ENCODE measurements at regions not wholly inside any gene's neighbourhood (a gene's known extent, or its start where the extent isn't known, plus 50 kb on each side); places are given as distances from the start of the nearest gene placed in this dataset.
A peak's percentile ranks its signal among the peaks of the same experiment; 100 is the strongest.
"Not testable (repeated sequence)": the region's sequence is repeated elsewhere in the genome, so short reads cannot be mapped to it uniquely, and the experiment has no call there.

DNA sequence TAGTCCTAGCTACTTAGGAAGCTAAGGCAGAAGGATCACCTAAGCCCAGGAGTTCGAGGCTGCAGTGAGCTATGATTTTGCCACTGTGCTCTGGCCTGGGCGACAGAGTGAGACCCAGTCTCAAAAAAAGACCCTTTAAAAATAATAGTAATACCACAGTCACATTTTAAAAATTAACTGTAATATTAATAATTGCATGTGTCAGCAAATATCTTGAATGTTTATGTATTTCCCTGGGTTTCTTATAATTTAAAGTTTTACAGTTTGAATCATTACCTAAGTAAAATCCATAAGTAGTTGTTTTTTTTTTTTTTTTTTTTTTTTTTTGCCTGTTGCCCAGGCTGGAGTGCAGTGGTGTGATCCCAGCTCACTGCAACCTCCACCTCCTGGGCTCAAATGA, 69.2 kb downstream of the LYZL2 start:
- no peak for DNase-seq

DNA sequence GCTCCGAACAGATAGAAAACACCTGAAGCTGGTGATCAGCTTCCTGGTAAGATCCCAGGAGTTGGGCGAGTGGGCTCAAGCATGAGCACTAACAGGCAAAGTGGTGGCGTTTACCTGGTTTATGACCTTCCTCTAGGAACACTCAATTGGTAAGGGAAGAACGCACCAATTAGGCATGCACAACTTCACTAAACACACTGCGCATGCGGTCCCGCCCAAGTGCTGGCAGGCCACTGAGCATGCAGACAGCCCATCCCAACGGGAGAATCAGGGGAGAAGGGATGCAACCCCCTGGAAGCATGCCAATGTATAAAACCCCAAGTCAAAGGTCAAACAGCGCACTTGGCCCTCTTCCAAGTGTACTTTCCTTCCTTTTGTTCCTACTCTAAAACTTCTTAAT, 70.4 kb downstream of the LYZL2 start:
- no peak for DNase-seq

DNA sequence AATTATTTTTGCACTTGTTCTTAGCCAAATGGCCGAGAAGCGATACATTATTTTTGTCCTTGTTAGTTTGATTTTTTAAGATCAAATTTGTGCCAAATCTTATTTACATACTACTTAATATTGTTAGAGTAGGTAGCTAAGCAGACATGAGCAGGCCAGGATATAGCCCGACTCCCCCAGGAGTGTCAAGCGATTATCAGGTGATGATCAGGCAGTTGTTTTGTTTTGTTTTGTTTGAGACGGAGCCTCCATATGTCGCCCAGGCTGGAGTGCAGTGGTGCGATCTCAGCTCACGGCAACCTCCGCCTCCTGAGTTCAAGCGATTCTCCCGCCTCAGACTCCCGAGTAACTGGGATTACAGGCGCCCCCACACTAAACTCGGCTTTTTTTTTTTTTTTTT, 71.1 kb downstream of the LYZL2 start:
- DNase-seq = no peak

DNA sequence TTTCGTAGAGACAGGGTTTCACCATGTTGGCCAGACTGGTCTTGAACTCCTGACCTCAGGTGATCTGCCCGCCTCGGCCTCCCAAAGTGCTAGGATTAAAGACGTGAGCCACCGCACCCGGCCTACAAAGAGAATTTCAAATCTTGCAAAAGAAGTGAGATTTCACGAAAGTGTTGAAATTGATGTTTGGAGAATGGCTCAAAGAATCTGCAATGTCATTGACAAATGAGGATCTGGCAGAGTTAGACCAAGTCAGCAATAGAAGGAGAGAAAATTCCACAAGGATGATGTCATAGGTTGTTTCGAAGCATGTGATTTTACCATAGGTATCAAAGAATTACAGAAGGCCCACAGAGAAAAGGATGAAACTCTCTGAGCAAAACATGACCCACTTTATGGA, 71.7 kb downstream of the LYZL2 start:
- DNase-seq = no peak

DNA sequence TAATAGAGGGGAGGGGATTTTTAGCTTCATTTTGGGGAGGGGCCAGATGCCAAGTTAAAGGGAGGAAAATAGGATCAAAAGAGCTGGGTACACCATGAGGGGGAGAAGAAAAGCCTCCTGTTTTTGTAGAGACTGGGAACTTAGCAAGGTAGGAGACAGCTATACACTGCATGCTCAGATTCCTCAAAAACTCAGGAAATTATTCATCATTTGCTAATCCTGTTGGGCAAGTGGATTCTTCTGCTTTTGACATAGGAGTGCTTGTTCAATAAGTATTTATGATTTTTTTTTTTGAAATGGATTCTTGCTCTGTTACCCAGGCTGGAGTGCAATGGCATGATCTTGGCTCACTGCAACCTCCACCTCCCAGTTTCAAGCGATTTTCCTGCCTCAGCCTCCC, 73.4 kb downstream of the LYZL2 start:
- no peak for DNase-seq

DNA sequence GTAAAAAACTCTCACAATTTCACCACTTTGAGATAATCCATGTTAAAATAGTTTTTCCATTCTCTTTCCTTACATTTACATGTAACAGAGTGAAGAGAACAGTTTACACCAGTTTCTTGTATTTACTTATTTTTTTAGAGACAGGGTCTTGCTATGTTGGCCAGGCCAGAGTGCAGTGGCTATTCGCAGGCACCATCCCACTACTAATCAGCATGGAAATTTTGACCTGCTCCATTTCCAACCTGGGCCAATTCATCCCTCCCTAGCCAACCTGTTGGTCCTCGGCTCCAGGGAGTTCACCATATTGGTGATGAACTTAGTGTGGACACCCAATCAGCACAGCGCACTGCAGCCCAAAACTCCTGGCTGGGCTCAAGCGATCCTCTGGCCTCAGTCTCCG, 74.1 kb downstream of the LYZL2 start:
- DNase-seq = no peak

DNA sequence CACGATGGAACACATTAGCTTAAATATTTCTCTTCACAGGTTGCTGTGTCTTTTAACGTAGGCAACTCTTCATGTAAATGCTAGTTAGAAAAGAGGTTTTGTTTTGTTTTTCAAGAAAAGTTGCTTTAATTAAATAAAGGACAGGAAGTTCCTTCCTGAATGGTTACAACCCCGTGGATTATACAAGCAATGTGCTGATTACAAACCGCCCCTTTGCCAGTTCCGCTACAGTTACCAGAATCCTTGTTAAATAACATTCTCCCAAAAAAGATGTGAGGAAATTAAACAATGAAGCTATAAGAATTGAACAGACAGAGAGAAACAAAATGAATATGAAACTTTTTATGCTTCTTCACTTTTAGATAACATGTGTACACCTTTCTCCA, 75.1 kb downstream of the LYZL2 start:
- no peak for DNase-seq

DNA sequence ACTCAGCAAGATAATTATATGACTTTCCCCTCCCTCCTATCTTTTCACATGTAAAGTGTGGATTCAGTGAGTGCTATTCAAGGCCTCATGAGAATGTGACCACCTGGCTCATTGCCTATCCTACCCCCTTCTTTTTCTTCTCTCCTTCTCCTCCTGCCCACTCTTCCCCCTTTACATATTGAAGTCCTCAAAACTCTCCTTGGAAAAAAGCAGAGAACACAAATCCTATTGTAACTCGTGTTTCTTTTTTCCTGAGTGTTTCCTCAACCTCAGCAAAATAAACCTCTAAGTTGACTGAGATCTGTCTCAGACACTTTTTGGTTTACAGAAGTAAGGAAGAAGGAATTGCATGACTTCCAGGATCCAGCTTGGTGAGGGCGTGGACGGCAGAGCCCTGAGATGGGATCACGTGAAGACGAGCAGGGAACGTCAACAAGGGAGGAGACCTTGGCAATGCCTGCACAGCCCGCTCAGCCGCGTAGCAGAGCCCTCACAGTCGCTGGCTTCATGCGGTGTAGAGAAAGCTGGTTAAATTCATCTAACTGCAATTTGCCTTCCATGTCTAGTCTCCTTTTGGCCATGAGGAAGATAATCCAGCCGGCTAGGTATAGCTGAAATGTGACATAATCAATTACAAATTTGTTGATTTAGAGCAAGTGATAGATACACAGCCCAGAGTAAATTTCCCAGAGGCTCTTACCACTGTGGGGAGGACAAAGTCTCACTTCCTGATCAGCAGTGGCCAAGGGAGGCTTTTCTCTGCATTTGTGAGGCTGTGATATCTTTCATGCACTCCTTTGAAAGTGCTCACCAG, 75.7 kb downstream of the LYZL2 start:
- peak; percentile 61 for DNase-seq

DNA sequence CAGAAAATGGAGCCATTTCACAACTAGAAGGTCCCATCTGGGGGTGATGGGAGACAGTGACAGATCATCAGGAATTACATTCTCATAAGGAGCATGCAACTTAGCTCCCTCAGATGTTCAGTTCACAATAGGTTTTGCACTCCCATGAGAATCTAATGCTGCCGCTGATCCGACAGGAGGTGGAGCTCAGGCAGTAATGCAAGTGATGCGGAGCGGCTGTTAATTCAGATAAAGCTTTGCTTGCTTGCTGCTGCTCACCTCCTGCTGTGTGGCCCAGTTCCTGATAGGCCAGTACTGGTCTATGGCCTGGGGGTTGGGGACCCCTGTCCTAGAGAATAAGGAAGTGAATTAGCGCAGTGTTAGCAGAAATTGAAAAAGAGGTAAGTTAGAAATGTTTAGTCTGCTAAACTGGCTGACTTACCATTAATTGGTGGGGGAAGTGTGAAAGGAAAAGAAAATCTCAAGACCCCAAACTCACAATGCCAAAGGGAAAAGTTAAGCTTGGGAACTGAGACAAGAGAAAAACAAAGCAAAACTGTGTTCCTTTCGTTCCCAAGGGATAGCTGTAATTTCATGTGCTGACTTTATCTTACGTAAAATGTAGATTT, 76.4 kb downstream of the LYZL2 start:
- no peak for DNase-seq

DNA sequence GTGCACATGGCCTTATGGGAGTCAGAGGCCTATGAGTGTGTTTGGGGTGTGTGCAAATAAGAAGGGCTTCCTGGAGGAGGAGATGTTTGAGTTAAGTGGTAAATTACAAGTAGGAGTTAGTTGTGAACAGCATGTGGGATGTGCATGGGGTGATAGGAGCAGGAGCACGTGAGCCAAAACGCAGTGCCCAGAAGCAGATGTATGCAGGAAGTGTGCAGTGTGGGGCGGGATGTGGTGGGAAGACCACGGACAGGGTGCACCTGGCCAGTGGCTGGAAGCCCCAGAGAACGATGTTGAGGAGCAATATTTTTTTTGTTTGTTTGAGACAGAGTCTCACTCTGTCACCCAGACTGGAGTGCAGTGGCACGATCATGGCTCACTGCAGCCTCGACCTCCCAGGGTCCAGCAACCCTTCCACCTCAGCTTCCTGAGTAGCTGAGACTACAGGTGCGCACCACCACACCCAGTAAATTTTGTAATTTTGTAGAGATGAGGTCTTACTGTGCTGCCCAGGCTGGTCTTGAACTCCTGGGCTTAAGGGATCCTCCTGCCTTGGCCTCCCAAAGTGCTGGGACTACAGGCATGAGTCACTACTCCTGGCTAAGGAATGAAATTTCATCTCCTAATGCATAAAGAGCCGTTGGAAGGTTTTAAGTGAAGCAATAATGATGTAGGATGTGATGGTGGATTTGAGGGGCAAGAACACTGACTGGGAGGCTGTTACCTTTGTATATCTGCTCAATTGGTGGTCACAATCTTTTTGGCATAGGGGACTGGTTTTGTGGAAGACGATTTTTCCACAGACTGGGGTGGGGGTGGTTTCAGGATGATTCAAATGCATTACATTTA, 78.4 kb downstream of the LYZL2 start:
- DNase-seq = no peak

DNA sequence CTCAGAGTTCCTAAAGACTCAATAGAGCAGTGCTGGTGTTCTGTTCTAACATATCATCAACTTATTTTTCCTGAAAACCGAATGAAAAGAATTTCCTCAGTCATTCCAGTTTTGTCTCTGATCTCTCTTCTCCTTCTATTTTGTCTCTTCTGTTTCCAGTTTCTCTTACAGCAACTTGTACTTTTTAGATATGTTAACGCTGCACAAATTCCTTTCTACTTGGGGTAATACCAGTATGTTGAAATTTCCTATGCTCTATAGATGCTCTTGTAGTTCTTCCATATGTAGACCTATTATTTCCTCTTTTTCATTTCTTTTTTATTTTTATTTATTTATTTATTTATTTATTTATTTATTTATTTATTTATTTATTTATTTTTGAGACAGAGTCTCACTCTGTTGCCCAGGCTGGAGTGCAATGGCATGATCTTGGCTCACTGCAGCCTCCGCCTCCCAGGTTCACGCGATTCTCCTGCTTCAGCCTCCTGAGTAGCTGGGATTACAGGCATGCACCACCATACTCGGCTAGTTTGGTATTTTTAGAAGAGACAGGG, 80.3 kb downstream of the LYZL2 start:
- DNase-seq = not testable (repeated sequence)

DNA sequence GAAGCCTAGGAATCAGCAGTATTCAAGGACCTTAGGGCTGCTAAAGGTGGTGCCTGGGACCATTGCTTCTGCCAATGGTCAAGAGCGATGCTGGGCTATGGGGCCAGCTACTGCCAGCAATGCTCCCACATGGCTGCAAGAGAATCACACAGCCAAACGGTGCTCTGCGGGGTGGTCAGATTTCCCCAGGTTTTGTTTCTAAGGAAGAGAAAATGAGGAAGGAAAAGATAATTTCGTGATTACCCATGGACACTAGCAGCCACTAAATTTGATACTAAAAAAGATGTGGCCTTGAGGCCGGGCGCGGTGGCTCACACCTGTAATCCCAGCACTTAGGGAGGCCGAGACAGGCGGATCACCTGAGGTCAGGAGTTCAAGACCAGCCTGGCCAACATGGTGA, 83.0 kb downstream of the LYZL2 start:
- DNase-seq = no peak

DNA sequence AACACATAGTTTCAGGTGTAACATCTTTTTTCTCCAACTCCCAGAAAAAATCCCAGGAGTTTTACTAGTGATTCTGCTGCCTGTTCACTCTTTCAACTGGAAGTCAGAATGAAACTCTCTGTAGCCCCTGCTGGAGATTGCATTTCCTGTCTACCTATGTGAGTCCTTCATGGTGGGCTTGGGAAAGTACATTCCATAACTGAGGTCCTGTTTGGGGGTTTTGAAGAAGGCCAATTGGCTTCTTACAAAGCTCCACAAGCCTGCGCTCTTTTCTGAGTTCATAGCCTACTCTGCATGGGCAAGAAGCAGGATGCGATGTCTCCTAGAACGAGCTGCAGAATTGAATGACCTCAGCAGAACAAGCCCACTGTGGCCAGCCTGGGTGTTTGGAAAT, 86.7 kb downstream of the LYZL2 start:
- no peak for DNase-seq

DNA sequence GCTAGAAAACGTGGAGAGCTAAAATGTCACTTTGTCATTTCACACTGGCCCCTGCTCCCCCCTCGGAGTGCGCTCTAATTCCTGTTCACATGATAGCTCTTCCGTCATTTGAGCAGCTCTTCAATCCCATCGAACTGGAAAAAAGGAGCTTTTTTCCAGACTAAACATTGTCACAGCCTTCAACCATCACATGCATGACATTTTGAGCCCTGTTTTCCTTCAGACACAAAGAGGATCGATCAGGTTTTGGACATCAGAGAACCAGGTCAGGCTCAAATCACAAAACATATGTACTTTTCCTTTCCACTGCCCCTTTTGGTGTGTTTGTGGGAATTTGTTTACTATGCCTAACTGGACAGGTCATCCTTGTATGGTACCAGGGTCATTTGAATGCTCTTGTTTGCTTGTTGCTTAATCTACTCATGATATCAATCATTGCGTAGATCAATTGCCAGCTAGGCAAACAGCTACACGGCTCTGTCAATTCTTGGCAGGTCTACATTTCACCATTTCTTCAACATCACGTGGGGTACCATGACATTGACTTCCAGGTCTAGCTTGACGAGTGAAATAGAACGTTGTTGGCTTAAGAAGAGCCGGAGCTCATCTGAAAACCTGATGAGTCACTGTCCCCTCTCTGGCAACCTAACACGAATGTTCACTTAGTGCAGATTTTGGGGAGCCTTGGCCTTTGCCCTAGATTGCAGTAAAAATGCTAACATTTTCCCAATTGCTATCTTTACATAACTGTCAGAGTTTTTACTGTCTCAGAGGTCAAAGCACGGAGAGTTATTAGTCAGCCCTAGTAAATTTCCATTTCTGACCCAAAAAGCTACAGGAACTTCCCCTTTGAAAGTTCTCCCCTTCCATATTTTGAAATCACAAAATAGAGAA, 87.3 kb downstream of the LYZL2 start:
- DNase-seq = no peak

DNA sequence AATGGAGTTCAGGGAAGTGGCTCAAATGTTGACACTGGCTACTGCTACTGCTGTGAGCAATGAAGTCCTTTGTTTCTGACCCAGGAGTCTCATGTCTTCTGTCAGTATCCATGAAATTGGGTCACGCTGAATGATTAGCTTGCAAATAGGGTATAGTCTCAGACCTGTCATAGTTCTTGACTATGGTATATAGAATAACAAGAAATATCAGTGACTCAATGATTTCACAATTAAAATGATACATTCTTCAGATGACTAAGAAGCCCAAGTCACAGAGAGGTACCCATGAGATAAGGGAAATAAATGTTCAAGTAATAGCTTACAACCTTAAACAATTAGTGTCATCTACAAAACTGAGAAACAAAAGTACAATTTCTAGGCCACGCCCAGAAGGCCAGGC, 89.3 kb downstream of the LYZL2 start:
- DNase-seq = no peak

DNA sequence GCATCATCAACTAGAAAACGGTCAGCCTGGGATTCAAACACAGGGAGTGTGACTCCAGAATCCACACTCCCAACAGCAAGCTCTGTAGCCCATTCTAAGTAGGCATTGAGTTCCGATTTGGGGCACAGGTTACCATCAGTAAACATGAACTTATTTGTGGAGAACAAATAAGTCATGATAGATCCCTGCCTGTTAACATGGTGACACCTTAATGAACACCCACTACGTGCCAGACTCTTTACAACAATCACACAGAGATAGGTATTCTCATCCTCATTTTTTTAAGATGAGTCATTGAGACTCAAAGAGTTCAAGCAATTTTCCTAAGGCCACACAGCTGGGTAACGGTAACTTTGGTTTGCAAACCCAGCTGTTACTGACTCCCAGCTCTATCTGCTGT, 91.5 kb downstream of the LYZL2 start:
- no peak for DNase-seq

DNA sequence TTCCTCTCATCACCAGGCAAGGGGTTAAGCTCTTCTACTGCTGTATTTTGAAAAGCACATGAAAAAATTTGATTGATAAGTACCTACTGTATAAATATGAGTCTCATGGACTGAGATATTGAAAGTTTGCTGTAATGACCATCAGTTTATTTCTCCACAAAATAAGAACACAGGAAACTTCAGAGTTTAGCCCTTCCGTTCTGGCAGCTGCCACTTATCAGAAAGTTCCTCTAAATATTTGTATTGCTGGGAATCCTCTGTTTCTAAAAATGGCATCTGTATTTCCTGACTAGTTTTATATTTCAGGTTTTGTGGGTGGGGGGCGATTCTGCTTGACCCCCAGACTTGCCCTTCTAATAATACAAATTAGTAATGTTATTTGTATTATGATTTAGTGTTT, 92.0 kb downstream of the LYZL2 start:
- no peak for DNase-seq

DNA sequence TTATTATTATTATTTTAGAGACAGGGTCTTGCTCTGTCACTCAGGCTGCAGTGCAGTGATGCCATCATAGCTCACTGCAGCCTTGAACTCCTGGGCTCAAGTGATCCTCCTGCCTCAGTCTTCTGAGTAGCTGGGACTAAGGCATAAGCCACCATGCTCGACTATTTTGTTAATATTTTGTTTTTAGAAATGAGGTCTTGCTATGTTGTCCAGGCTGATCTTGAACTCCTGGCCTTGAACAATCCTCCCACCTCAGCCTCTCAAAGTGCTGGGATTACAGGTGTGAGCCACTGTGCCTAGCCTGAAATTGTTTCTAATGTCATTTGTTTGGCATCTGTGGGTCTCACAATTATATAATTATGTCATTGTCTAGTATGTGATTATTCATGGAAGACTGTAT, 92.4 kb downstream of the LYZL2 start:
- DNase-seq = not testable (repeated sequence)

DNA sequence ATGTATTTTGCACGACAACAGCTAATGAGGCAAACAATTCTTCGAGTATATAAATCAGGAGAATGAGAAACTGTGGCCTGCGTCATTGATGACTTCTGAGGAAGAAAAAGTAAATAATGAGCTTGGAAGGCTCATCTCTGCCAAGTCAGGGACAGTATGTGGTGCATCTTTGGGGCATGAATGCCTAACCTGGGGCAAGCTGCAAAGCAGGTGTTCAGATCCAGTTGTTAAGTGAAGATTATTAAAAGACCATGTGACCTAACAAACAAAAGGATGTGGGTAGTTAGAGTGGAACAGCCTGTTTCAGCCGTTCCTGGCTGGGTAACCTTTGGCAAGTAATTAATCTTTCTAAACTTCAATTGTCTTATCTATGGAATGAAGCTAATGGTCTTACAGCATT, 93.0 kb downstream of the LYZL2 start:
- no peak for DNase-seq

DNA sequence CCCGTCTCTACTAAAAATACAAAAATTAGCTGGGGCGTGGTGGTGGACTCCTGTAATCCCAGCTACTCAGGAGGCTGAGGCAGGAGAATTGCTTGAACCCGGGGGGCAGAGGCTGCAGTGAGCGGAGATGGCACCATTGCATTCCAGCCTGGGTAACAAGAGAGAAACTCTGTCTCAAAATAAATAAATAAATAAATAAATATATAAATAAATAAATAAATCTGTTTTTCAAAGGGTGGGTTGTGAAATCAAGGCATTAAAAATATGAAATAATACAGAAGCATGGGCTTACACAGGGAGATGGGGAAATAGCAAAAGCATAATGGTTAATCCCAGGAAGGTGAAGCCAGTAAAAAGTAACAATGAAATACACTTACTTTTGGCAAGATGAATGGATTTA, 93.9 kb downstream of the LYZL2 start:
- no peak for DNase-seq

DNA sequence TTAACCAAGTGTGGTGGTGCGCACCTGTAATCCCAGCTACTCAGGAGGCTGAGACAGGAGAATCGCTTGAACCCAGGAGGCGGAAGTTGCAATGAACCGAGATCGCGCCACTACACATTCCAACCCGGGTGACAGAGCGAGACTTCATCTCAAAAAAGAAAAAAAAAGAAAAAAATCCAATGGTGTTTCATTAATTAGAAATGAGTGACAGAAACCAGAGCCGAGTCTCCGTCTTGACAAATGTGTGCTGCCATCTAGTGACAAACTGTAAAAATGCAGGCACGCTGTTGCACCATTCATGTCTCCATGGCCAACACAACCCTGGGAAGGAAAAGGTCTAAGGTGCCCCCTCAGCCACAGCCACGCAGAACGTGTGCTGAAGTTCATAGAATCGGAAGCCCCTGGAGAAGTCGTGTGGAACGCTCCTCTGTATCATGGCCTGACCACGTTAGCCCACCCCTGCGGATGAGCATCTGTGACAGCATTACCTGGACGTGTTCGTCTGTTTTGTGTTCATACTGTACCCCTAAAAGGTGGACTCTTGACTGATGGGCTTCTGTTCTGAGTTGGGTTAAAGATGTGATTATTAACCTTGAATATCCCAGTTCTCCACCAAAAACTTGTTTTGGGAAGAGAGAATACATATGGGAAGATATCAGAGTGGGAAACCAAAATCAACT, 94.9 kb downstream of the LYZL2 start:
- DNase-seq = peak; percentile 73
